ENCODE measurements at regions not wholly inside any gene's neighbourhood (a gene's known extent, or its start where the extent isn't known, plus 50 kb on each side); places are given as distances from the start of the nearest gene placed in this dataset.

DNA sequence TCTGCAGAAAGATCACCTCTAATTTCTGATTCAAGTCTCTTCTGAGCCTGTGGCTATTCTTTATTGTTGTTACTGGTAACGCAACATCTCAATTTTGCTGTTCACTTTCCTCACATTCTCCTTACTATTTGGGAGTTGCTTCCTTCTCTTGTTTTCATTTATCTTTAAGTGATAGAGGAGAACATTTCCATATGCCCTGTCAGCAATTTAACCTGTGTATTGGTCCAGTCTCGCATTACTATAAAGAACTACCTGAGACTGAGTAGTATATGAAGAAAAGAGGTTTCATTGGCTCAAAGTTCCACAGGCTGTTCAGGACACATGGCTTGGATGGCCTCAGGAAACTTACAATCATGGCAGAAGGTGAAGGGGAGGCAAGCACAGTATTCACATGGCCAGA, 1025.1 kb downstream of the OTOL1 start:
- 100% methylated on average over 1 of the region's 2 CpGs for WGBS (ENCODE audit: insufficient coverage)
- no peak for TF ChIP-seq CTCF (IDR thresholded peaks at IDR 0.05)
- Mint-ChIP-seq H3K36me3 (no peaks in the 10 kb centered on the region), H3K9me3 (no peaks in the 10 kb centered on the region), H3K4me1 (no peaks in the 10 kb centered on the region), H3K4me3 (no peak overlapping the region), H3K27me3 (ENCODE audit: low read depth in 3 of 3) (peaks cover 0 to 1% (median 0%) of the 10 kb centered on the region in 3 donors), H3K27ac (no peak overlapping the region)
- no peak overlapping the region for H3K27ac ChIP-seq (ENCODE audit: low read depth in 1 of 2, low read length in 2 of 2)
- no peak overlapping the region for H3K4me3 ChIP-seq (replicated peaks in 1 of 3; ENCODE audit: low read depth in 2 of 3, low read length in 3 of 3)
- H3K4me1 ChIP-seq (ENCODE audit: control insufficient read depth in 1 of 2, insufficient read depth in 2 of 2, low read length in 2 of 2) = no peaks in the 10 kb centered on the region
- no peaks in the 10 kb centered on the region for H3K27me3 ChIP-seq (ENCODE audit: control insufficient read depth in 2 of 2, insufficient read depth in 2 of 2, low read length in 2 of 2)
- H3K36me3 ChIP-seq (replicated peaks in 1 of 2; ENCODE audit: control insufficient read depth in 1 of 2, insufficient read depth in 2 of 2, low read length in 2 of 2) = no peaks in the 10 kb centered on the region
- no peak overlapping the region for H3K9ac ChIP-seq (ENCODE audit: insufficient read depth, low read length, poor library complexity, severe bottlenecking)
- no peak for DNase-seq
- no peaks in the 10 kb centered on the region for H3K79me2 ChIP-seq (ENCODE audit: insufficient read depth, low read length)
- H3K4me2 ChIP-seq (replicated peaks; ENCODE audit: extremely low read depth, low read length, poor library complexity, severe bottlenecking) = no peak overlapping the region
- no peaks in the 10 kb centered on the region for H3K9me3 ChIP-seq (replicated peaks in 1 of 2; ENCODE audit: control insufficient read depth in 1 of 2, insufficient read depth in 1 of 2, low read length in 2 of 2)
- no peaks in the 10 kb centered on the region for H4K20me1 ChIP-seq (ENCODE audit: insufficient read depth, low read length)
- no peak overlapping the region for H2AFZ ChIP-seq (ENCODE audit: insufficient read depth, low read depth, low read length, poor library complexity, severe bottlenecking)
- intact Hi-C loops (cut with micrococcal nuclease) = no loop called here

DNA sequence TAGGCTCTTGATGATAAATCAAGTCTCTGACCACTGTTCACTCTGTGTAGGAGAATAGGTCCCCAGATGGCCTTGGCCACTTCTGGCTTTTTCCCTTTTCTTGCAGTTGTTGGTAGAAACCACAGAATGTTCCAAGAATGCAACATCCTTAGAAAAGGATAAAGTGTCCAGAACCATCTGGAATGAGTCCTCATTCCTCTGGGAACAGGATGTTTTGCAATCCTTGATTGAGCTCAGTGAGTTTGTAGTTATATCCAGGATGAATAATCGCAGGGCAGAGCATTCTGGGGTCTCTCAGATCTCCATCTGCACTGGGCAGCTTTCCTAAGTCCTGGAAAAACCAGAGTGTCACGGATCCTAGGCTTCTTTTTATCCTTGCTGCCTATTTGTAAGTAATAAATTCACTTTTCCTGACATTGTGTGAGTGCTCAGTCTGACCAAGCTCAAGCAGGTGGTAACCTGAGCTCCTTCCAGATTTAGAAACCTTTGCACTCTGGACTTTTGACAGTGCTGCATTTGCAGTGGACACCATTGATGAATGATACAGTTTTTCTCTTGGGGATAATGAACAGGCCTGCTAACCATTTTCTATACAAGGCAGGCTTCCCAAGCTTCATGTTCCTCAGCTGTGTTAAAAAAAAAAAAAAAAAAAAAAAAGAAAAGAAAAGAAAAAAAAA, 1028.6 kb downstream of the OTOL1 start:
- H3K4me2 ChIP-seq (replicated peaks; ENCODE audit: extremely low read depth, low read length, poor library complexity, severe bottlenecking) = no peak overlapping the region
- H3K27ac ChIP-seq (ENCODE audit: low read depth in 1 of 2, low read length in 2 of 2) = no peak overlapping the region
- no peaks in the 10 kb centered on the region for H4K20me1 ChIP-seq (ENCODE audit: insufficient read depth, low read length)
- intact Hi-C loops (cut with micrococcal nuclease) = no loop called here
- Mint-ChIP-seq H3K27ac (no peak overlapping the region), H3K27me3 (ENCODE audit: low read depth in 3 of 3) (peaks cover 0 to 1% (median 0%) of the 10 kb centered on the region in 3 donors), H3K9me3 (peaks cover 0 to 2% (median 0%) of the 10 kb centered on the region in 7 donors), H3K4me3 (no peak overlapping the region), H3K36me3 (no peaks in the 10 kb centered on the region), H3K4me1 (no peaks in the 10 kb centered on the region)
- no peaks in the 10 kb centered on the region for H3K27me3 ChIP-seq (ENCODE audit: control insufficient read depth in 2 of 2, insufficient read depth in 2 of 2, low read length in 2 of 2)
- H3K9me3 ChIP-seq (replicated peaks in 1 of 2; ENCODE audit: control insufficient read depth in 1 of 2, insufficient read depth in 1 of 2, low read length in 2 of 2) = no peaks in the 10 kb centered on the region
- no peak for TF ChIP-seq CTCF (IDR thresholded peaks at IDR 0.05)
- H3K4me3 ChIP-seq (replicated peaks in 1 of 3; ENCODE audit: low read depth in 2 of 3, low read length in 3 of 3) = no peak overlapping the region
- H3K9ac ChIP-seq (ENCODE audit: insufficient read depth, low read length, poor library complexity, severe bottlenecking) = no peak overlapping the region
- no peak overlapping the region for H2AFZ ChIP-seq (ENCODE audit: insufficient read depth, low read depth, low read length, poor library complexity, severe bottlenecking)
- DNase-seq = no peak
- WGBS (ENCODE audit: insufficient coverage) = 63% methylated on average over 1 of the region's 2 CpGs
- H3K4me1 ChIP-seq (ENCODE audit: control insufficient read depth in 1 of 2, insufficient read depth in 2 of 2, low read length in 2 of 2) = no peaks in the 10 kb centered on the region
- H3K36me3 ChIP-seq (replicated peaks in 1 of 2; ENCODE audit: control insufficient read depth in 1 of 2, insufficient read depth in 2 of 2, low read length in 2 of 2) = no peaks in the 10 kb centered on the region
- H3K79me2 ChIP-seq (ENCODE audit: insufficient read depth, low read length) = no peaks in the 10 kb centered on the region

Data from CD14-positive monocyte (primary cell).